Non-pigmented ciliary epithelial cell (primary cell): ENCODE measurements at regions not wholly inside any gene's neighbourhood (a gene's known extent, or its start where the extent isn't known, plus 50 kb on each side); places are given as distances from the start of the nearest gene placed in this dataset.
A peak's percentile ranks its signal among the peaks of the same experiment; 100 is the strongest.
"Not testable (repeated sequence)": the region's sequence is repeated elsewhere in the genome, so short reads cannot be mapped to it uniquely, and the experiment has no call there.

Experiments used
- DNase-seq: peaks from one replicate; pipeline ENCODE4 v3.0.0-alpha.2; 2010; ENCODE audit warnings: low read depth

DNA sequence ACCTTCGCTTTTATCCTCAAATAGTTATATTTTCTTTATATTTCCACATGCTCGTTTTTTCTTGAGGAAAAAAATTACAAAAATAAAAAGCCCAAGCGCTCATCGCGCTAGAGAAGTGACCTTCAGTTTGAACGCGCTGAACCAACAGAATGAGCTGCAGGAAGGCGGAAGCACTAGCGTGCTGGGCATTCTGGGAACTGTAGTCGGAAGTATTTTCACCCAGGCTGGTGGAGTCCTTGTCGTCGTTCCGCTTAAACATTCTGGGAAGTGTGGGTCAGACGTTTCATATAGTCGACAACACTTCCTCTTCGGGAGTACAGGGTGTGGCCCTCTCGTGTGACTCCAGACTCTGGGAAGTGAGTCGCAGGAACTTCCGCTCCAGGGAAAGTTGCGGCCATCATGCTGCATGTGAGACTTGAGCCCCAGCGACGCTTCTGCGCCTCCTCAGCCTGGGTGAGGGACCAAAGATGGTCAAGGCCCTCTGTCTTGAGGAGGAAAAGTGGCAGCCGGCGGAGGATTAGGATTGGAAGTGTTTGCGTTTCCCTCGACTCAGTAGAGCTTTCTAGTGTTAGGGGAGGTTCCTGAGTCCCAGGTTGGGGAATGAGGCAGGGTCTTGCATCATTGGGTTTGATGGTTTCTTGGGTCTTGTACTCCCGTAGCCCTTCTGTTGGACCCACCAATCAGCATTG, 84.1 kb upstream of the GPR39 start:
- DNase-seq: not testable (repeated sequence)

DNA sequence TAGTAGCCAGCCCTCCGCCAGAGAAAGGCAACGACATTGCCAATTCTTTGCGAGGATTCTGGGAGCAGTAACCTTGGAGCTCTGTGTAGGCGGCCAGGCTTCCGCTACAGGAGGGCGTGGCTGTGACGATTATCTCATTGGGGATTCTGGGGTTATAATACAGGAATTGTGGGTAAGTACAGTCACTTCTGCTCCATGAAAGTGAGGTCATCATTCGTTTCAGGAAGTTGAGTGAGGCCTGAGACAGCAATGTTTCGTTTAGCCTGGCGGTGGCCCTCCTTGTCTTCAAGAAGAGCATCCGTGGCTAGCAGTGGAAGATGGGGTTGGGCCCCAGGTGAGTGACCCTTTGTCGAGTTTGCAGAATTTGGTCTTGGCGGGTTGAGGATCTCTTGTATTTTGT, 79.5 kb upstream of the GPR39 start:
- not testable (repeated sequence) for DNase-seq

DNA sequence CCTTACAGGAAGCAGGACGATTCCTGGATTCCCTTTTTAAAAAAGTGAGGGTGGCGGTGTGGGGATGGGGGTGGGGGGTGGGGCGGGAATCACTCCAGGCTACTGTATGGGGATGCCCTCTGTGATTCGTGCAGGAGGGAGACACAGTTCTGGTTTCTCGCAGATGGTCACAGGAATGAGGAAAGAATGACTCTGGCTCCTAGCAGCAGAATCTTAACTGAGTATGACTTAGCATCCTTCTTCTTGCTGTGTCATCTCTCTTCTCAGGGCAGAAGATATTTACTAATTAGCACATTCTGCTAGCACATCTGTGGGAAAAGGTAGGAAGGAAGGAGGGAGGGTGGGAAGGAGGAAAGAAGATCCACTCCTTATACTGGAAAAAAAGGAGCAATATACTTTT, 78.8 kb upstream of the GPR39 start:
- not testable (repeated sequence) for DNase-seq

DNA sequence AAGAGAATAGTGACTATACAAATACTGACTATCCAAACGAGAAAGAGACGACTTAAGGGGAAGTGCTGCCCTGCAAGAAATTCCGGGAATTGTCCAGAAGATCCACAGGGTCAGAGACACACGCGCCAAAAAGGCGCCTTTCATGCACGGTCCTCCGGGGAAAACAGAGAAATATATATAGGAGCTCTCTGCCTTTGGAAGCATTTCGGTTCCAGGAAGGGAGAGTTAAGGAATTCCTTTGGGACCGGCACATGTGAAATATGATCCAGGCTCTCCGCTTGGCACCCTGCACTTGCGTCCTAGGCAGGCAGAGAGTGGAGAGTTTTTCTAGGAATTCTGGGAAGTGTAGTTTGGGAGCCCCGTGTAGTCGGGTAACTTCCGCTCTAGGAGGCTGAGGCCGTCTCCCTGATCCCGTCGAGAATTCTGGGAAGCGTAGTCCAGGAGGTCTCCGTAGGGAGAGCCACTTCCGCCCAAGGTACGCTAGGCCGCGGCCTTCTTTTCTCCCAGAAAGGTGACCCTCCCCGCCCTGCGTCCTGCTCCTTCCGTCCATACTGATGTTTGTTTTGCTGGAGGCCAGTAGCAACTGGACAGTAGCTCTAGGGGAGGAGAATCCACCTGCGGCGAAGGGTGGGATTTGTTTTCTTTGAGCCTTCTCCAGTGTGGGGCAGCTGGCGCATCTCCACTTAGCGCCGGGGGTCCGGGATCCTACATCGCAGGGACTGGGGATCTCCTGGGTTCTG, 69.4 kb upstream of the GPR39 start:
- peak; percentile 34 for DNase-seq

DNA sequence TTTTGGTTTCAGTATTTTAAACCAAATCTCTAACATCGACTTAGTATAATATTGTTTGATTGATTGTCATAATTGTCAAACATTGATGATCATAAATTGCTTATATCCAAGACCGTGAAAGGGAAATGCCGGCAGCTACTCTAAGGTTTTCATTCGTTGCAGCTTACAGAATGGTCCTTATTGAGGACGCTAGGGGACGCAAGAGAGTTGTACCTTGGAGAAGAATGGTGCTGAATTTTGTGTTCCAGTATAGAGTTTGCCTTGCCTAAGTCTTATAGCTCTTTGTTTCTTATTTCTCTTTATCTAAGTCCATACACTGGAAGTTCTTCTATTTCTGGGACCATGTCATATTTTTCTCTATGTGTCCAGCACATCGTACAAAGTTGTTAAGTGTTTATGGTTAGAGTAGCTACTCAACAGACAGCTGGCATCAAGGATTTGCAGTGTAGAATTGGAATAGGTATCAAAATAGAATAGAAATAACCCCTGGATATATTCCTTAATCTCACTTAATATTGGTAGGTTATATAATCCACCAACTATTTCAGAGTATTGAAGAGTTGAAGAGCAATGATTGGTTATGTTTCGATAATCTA, 67.4 kb upstream of the GPR39 start:
- peak; percentile 26 for DNase-seq

DNA sequence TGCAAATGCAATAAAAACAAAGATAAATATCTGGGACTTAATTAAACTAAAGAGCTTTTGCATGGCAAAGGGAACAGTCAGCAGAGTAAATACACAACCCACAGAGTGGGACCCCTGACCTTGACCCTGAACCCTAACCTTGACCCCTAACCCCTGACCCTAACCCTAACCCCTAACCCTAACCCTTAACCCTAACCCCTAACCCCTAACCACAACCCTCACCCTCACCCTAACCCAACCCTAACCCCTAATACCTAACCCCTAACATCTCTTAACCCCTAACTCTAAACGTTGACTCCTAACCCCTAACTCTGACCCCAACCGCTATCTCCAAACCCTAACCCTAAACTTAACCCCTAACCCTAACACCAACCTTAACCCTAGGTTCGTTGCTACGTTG, 64.9 kb upstream of the GPR39 start:
- DNase-seq: not testable (repeated sequence)

DNA sequence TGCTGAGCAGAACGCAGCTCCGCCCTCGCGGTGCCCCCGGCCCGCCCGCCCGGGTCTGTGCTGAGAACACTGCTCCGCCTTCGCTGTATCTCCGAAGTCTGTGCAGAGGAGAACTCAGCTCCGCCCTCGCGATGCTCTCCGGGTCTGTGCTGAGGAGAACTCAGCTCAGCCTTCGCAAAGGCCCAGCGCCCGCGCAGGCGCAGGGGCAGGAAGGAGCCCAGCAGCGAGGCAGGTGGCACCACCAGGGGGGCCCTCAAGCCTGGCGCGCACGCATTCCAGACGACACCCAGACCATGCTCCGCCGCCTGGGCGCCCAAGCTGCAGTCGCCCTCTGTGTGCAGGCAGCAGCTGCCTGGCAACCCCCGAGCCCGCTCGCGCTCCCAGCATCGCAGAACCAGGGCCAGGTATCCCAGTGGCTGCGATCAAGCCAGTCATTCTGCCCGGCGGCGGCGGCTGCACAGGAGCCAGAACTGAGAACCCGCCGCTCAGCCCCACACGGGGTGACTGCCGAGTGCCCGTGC, 64.1 kb upstream of the GPR39 start:
- DNase-seq: not testable (repeated sequence)

DNA sequence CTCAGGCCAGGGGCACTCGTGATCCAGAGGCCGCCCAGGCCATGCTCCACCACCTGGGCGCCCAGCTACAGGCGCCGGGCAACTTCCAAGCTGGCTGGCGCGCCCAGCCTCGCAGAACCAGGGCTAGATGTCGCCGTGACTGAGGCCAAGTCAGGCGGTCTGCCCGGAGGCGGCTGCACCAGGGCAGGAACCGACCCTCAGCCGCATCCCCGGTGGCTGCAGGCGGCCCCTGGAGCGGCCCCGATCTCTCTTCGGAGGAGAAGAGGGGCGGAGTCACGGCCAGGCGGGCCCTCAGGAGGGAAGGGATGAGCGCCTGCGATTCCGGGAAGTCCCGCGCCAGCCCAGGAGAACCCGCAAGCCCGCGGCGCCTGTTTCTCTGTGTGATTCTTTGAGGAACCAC, 63.2 kb upstream of the GPR39 start:
- DNase-seq: not testable (repeated sequence)

DNA sequence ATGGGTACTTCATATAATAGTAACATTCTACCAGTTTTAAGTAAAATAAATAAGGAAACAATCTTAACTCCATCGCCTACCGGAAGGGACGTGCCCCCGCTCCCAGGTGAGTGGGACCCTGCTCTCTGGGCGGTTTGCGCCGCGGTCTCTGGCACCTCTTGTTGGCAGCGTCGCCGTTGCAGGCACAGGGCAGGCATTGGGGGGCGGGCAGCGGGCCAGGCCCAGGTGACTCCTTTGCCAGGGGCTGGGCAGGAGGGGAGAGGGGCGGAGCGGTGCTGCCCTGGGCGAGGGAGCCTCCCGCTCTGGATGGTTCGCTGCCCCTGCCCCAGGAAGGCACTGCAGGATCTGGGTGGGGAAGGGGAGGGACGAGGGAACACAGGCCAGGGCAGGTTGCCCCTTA, 55.6 kb upstream of the GPR39 start:
- DNase-seq: not testable (repeated sequence)

DNA sequence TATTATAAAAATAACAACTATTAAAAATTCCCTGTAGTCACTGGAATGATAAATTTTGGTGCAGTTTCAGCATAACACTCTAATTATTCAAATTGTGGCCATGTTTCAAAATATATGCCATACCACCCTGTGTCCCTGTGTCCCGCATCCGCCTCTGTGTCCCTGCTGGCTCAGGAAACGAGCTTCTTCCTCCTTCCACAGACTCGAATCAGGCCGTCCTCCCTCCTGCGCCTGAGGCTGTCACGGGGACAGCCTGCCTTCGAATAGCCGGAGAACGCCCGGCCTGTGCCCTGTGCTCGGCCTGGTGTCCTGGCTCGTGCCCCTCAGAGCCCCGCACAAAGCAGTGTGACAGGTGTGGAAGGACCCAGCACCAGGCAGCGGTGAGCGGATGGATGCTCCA, 55.1 kb upstream of the GPR39 start:
- not testable (repeated sequence) for DNase-seq

DNA sequence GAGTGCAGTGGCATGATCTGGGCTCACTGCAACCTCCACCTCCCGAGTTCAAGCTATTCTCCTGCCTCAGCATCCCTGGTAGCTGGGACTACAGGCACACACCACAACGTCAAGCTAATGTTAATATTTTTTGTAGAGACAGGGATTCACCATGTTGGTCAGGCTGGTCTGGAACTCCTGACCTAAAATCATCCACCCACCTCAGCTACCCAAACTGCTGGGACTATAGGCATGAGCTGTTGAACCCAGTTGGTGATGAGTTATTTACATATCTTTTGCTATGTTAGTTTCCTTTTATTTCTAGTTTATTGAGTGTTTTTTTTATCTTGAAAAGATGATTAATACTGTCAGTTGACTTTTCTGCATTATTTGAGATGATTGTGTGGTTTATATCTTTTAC, 53.3 kb upstream of the GPR39 start:
- not testable (repeated sequence) for DNase-seq

DNA sequence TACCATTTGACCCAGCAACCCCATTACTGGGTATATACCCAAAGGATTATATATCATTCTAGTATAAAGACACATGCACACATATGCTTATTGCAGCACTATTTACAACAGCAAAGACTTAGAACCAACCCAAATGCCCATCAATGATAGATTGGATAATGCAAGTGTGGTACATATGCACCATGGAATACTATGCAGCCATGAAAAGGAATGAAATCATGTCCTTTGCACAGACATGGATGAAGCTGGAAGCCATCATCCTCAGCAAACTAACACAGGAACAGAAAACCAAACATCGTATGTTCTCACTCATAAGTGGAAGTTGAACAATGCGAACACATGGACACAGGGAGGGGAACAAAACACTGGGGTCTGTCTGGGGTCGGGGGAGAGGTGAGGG, 50.6 kb upstream of the GPR39 start:
- DNase-seq: not testable (repeated sequence)

DNA sequence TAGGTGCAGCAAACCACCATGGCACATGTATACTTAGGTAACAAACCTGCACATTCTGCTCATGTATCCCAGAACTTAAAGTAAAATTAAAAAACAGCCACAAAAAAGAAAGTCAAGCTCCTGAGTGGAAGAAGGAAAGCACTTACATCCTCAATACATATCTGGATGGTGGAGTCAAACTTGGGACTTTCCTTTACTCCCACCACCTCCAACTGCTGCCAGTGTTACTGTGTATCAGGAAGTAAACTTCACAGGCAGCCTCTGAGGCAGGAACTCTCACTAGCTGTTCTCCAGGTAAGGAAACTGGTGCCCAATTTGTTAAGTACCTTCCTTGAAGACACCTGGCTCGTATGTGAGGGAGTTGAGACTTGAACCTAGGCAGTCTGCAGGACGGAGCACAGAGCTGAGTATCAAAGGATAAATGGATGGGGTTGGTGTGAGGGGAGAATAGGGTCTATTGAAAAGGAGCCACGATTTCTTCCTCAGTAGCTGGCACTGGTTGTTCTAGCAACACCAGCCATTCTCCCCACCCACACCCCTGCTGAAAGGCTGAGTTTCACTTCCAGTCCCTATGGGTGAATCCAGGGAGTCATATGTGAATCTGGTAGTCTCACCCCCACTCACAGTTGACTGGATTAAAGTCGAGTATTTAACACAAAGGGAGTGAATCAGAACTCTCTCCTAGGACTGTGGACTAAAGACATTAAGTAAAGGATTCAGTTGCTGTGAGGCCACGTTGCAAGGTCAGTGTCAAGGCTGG, 50.0 kb upstream of the GPR39 start:
- DNase-seq: no peak
